OCI-LY3 (cell line): ENCODE measurements at regions not wholly inside any gene's neighbourhood (a gene's known extent, or its start where the extent isn't known, plus 50 kb on each side); places are given as distances from the start of the nearest gene placed in this dataset.

Source experiments
- CTCF ChIP-seq: fragments of 200-600, 300-600 bp; sonication (generic); IDR thresholded peaks from 2 replicates; pipeline ENCODE4 v1.5.1; 2014; ENCODE audit warnings: antibody characterized with exemption, low read length, low read depth
- EZH2phosphoT487 ChIP-seq: fragments of 200-600 bp; shearing (Covaris generic); IDR thresholded peaks from 2 replicates; pipeline ENCODE4 v1.6.1; 2018; ENCODE audit warnings: antibody characterized with exemption, mixed run types, low read depth

- TF ChIP-seq CTCF, result no peak
- TF ChIP-seq EZH2phosphoT487, result no peak
Observed at GRCh38 chr7:81487516-81487915, 282.3 kb downstream of the HGF start.
